ENCODE measurements at regions not wholly inside any gene's neighbourhood (a gene's known extent, or its start where the extent isn't known, plus 50 kb on each side); places are given as distances from the start of the nearest gene placed in this dataset.
"Not testable (repeated sequence)": the region's sequence is repeated elsewhere in the genome, so short reads cannot be mapped to it uniquely, and the experiment has no call there.

GRCh38 chr6:26799903-26800633 is 140.5 kb upstream of the ZNF322 start:
- not testable (repeated sequence) for DNase-seq (ENCODE audit: low spot score)

GRCh38 chr6:26803762-26804161 is 144.2 kb upstream of the ZNF322 start:
- DNase-seq (ENCODE audit: low spot score), result not testable (repeated sequence)

- DNase-seq (ENCODE audit: low spot score), result not testable (repeated sequence)
Measured at GRCh38 chr6:26811486-26812116, 152.1 kb upstream of the ZNF322 start.

GRCh38 chr6:26818640-26819225 is 159.2 kb upstream of the ZNF322 start:
- DNase-seq (ENCODE audit: low spot score), result not testable (repeated sequence)

GRCh38 chr6:26827965-26828364 is 168.4 kb upstream of the ZNF322 start:
- DNase-seq (ENCODE audit: low spot score), result not testable (repeated sequence)

GRCh38 chr6:26829480-26829879 is 169.9 kb upstream of the ZNF322 start:
- DNase-seq (ENCODE audit: low spot score), result not testable (repeated sequence)

GRCh38 chr6:26830992-26831391 is 171.4 kb upstream of the ZNF322 start:
- not testable (repeated sequence) for DNase-seq (ENCODE audit: low spot score)

GRCh38 chr6:26835707-26836106 is 176.2 kb upstream of the ZNF322 start:
- not testable (repeated sequence) for DNase-seq (ENCODE audit: low spot score)

GRCh38 chr6:26836657-26837056 is 177.1 kb upstream of the ZNF322 start:
- not testable (repeated sequence) for DNase-seq (ENCODE audit: low spot score)

- not testable (repeated sequence) for DNase-seq (ENCODE audit: low spot score)
Measured at GRCh38 chr6:26844823-26845222, 185.3 kb upstream of the ZNF322 start.

- not testable (repeated sequence) for DNase-seq (ENCODE audit: low spot score)
Measured at GRCh38 chr6:26857289-26857688, 197.7 kb upstream of the ZNF322 start.

- DNase-seq (ENCODE audit: low spot score), result not testable (repeated sequence)
Measured at GRCh38 chr6:26859067-26859770, 199.7 kb upstream of the ZNF322 start.

- DNase-seq (ENCODE audit: low spot score), result not testable (repeated sequence)
Measured at GRCh38 chr6:26859771-26860163, 200.2 kb upstream of the ZNF322 start.

GRCh38 chr6:26861913-26862312 is 202.4 kb upstream of the ZNF322 start:
- DNase-seq (ENCODE audit: low spot score), result not testable (repeated sequence)

GRCh38 chr6:26863641-26864040 is 204.1 kb upstream of the ZNF322 start:
- DNase-seq (ENCODE audit: low spot score), result not testable (repeated sequence)

- DNase-seq (ENCODE audit: low spot score), result not testable (repeated sequence)
Measured at GRCh38 chr6:26898785-26899184, 239.2 kb upstream of the ZNF322 start.

- DNase-seq (ENCODE audit: low spot score), result not testable (repeated sequence)
Measured at GRCh38 chr6:26924206-26924605, 264.7 kb upstream of the ZNF322 start.

GRCh38 chr6:26928190-26928589 is 268.6 kb upstream of the ZNF322 start:
- not testable (repeated sequence) for DNase-seq (ENCODE audit: low spot score)

- DNase-seq (ENCODE audit: low spot score), result not testable (repeated sequence)
Measured at GRCh38 chr6:26937258-26937657, 277.7 kb upstream of the ZNF322 start.

GRCh38 chr6:26951211-26951610 is 291.7 kb upstream of the ZNF322 start:
- not testable (repeated sequence) for DNase-seq (ENCODE audit: low spot score)

- peak; percentile 83 for DNase-seq (ENCODE audit: low spot score)
Measured at GRCh38 chr6:26956078-26956600, 291.4 kb upstream of the PRSS16 start.

GRCh38 chr6:26956601-26957184 is 290.8 kb upstream of the PRSS16 start:
- DNase-seq (ENCODE audit: low spot score), result peak; percentile 35
